ENCODE measurements at regions not wholly inside any gene's neighbourhood (a gene's known extent, or its start where the extent isn't known, plus 50 kb on each side); places are given as distances from the start of the nearest gene placed in this dataset.

- ChIA-PET CTCF (ENCODE audit: low intra/inter-chr PET ratio, low total read pairs) (no interaction called here), POLR2A (no interaction called here)
- H3K27ac ChIP-seq (ENCODE audit: extremely low read length, insufficient read depth, low read length): no peak overlapping the region
- H3K36me3 ChIP-seq (replicated peaks in 1 of 2; ENCODE audit: control insufficient read depth in 1 of 2, insufficient read depth in 2 of 2, low read length in 2 of 2): no peaks in the 10 kb centered on the region
- H3K9me3 ChIP-seq (ENCODE audit: low read length): no peaks in the 10 kb centered on the region
- no peak overlapping the region for H3K9ac ChIP-seq (ENCODE audit: insufficient read depth, low read depth, low read length)
- H3K79me2 ChIP-seq (ENCODE audit: insufficient read depth, low read length): no peaks in the 10 kb centered on the region
- TF ChIP-seq HIC2 (CRISPR knock-in tag; IDR thresholded peaks at IDR 0.05; ENCODE audit: low read depth) (no peak), SP5 (CRISPR knock-in tag; IDR thresholded peaks at IDR 0.05; ENCODE audit: borderline replicate concordance, low read depth) (no peak), SP2 (CRISPR knock-in tag; IDR thresholded peaks at IDR 0.05) (no peak), SKI (IDR thresholded peaks at IDR 0.05; ENCODE audit: partially characterized antibody) (no peak), NFIB (CRISPR knock-in tag; IDR thresholded peaks at IDR 0.05; ENCODE audit: borderline replicate concordance) (no peak), ZMYM4 (CRISPR knock-in tag; IDR thresholded peaks at IDR 0.05) (no peak), ZFP1 (CRISPR knock-in tag; IDR thresholded peaks at IDR 0.05) (no peak), XBP1 (CRISPR knock-in tag; IDR thresholded peaks at IDR 0.05) (no peak), THRA (CRISPR knock-in tag; IDR thresholded peaks at IDR 0.05; ENCODE audit: borderline replicate concordance) (no peak), ZNF451 (CRISPR knock-in tag; IDR thresholded peaks at IDR 0.05) (no peak)
- no peak overlapping the region for H2AFZ ChIP-seq (ENCODE audit: low read length)
- in situ Hi-C loops (cut with HindIII; ENCODE audit: extremely low pct_ligation_motif_present, low pct_unique_long_range_greater_than_20kb): no loop called here
- BruUV-seq (replicated peaks): no TSS peak
- H3K4me1 ChIP-seq (ENCODE audit: insufficient read depth, low read length): no peaks in the 10 kb centered on the region
- no peak for FAIRE-seq
- intact Hi-C loops (cut with micrococcal nuclease; ENCODE audit: unreplicated experiment): no loop called here
- H3K4me3 ChIP-seq (replicated peaks in 1 of 3; ENCODE audit: insufficient read depth in 1 of 3, low read depth in 2 of 3, low read length in 3 of 3): no peak overlapping the region
- 0% methylated on average over 1 of the region's 1 CpG for WGBS (ENCODE audit: low lambda C conversion rate)
- no peak for ATAC-seq
- no peak overlapping the region for H3K4me2 ChIP-seq (ENCODE audit: low read depth, low read length)
- no peak for DNase-seq (ENCODE audit: low spot score)
- no peaks in the 10 kb centered on the region for H3K27me3 ChIP-seq (ENCODE audit: control insufficient read depth in 1 of 2, insufficient read depth in 2 of 2, low read length in 2 of 2)
- no peaks in the 10 kb centered on the region for H4K20me1 ChIP-seq (ENCODE audit: insufficient read depth, low read length)
These were observed 81.1 kb downstream of the OTOL1 start for GRCh38 chr3:161577662-161578061.

Measured in HepG2 (cell line).